DND-41 (cell line): ENCODE measurements at regions not wholly inside any gene's neighbourhood (a gene's known extent, or its start where the extent isn't known, plus 50 kb on each side); places are given as distances from the start of the nearest gene placed in this dataset.

ENCODE experiments used
- EZH2 ChIP-seq: IDR thresholded peaks from 3 replicates; pipeline ENCODE4 v1.6.1; 2012; ENCODE audit warnings: borderline replicate concordance, low read depth, mild to moderate bottlenecking, moderate library complexity, low read length, inconsistent platforms; ENCODE audit not compliant: severe bottlenecking
- TF ChIP-seq, protein P1 (sequence below): IDR thresholded peaks from 2 replicates; pipeline ENCODE4 v1.5.1; 2012; ENCODE audit warnings: borderline replicate concordance, low read length, moderate library complexity, mild to moderate bottlenecking; ENCODE audit not compliant: poor library complexity, severe bottlenecking; ENCODE audit errors: extremely low read depth

DNA sequence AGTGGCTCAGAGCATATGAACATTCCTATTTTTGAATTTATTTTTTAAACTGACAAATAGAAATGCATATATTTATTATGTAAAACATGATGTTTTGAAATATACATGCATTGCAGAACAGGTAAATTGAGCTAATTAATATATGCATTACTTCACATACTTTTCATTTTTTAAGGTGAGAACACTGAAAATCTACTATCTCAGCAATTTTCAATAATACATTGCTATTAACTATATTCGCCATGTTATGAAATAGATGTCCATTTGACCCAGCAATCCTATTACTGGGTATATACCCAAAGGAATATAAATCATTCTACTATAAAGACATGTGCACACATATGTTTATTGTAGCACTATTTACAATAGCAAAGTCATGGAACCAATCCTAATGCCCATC, 717.7 kb upstream of the PIK3C3 start:
- TF ChIP-seq, protein P1, sequence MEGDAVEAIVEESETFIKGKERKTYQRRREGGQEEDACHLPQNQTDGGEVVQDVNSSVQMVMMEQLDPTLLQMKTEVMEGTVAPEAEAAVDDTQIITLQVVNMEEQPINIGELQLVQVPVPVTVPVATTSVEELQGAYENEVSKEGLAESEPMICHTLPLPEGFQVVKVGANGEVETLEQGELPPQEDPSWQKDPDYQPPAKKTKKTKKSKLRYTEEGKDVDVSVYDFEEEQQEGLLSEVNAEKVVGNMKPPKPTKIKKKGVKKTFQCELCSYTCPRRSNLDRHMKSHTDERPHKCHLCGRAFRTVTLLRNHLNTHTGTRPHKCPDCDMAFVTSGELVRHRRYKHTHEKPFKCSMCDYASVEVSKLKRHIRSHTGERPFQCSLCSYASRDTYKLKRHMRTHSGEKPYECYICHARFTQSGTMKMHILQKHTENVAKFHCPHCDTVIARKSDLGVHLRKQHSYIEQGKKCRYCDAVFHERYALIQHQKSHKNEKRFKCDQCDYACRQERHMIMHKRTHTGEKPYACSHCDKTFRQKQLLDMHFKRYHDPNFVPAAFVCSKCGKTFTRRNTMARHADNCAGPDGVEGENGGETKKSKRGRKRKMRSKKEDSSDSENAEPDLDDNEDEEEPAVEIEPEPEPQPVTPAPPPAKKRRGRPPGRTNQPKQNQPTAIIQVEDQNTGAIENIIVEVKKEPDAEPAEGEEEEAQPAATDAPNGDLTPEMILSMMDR, result no peak
- TF ChIP-seq EZH2, result no peak
